ENCODE measurements at regions not wholly inside any gene's neighbourhood (a gene's known extent, or its start where the extent isn't known, plus 50 kb on each side); places are given as distances from the start of the nearest gene placed in this dataset.

DNA sequence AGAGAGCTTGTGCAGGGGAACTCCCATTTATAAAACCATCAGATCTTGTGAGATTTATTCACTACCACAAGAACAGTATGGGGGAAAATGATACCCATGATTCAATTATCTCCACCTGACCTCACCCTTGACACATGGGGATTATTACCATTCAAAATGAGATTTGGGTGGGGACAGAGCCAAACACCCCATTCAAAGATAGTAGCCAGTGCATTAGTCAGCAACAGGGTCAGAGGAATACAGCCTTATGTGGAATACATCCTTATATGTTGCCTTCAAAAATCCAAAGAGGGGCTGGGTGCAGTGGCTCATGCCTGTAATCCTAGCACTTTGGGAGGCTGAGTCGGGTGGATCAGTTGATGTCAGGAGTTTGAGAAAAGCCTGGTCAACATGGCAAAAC lies 563.2 kb downstream of the CCDC171 start:
- FAIRE-seq (no peak), DNase-seq (ENCODE audit: low read depth in 1 of 2, low spot score in 1 of 2) (no peak), ATAC-seq (no peak)
- ChIA-PET POLR2A (no interaction called here), CTCF (interaction anchor here (1.3 kb wide), 1 partner anchor 32 kb away, joined by 3 read pairs; no protein-coding TSS in a partner anchor)
- Histone ChIP-seq H3K4me2 (no peak overlapping the region), H3K9me3 (no peaks in the 10 kb centered on the region), H3K4me1 (peaks cover 8% of the 10 kb centered on the region), H3K27ac (no peak overlapping the region), H3K4me3 (no peak overlapping the region)
- WGBS (ENCODE audit: missing lambda C conversion rate), result 50% methylated on average over 1 of the region's 1 CpG
- TF ChIP-seq KDM1A (IDR thresholded peaks at IDR 0.05; ENCODE audit: low read depth) (no peak), CHD4 (IDR thresholded peaks at IDR 0.05; ENCODE audit: borderline replicate concordance) (no peak), E2F6 (IDR thresholded peaks at IDR 0.05; ENCODE audit: borderline replicate concordance, low read depth) (no peak), FOXS1 (CRISPR knock-in tag; IDR thresholded peaks at IDR 0.05) (no peak), PBX3 (IDR thresholded peaks at IDR 0.05) (no peak)

DNA sequence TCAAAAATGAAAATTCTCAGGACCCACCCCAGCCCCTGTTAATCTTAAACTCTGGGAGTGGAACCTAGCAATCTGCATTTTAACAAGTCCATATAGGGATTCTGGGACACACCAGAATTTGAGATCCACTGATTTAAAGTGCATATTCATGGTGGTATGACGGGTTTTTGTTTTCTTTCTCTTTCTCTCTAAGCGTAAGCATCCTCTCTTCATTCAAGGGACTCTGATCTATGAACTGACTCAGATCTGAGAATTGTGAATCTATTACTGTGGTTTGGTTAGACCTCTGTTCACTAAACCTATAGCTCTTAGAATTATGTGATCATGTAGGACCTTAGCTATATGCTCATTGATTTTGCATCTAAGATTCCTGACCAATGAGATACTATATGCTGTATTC lies 565.2 kb downstream of the CCDC171 start:
- ChIA-PET CTCF (interaction anchor here (0.7 kb wide), 1 partner anchor 409 kb away, joined by 3 read pairs; no protein-coding TSS in a partner anchor), POLR2A (no interaction called here)
- ATAC-seq, result no peak
- WGBS (ENCODE audit: missing lambda C conversion rate), result 65% methylated on average over 2 of the region's 2 CpGs
- FAIRE-seq, result no peak
- no peak overlapping the region for H3K4me3 ChIP-seq
- H3K4me2 ChIP-seq, result no peak overlapping the region
- H3K4me1 ChIP-seq, result peaks cover 8% of the 10 kb centered on the region
- DNase-seq (ENCODE audit: low read depth in 1 of 2, low spot score in 1 of 2), result no peak
- TF ChIP-seq ZNF302 (CRISPR knock-in tag; IDR thresholded peaks at IDR 0.05), result no peak
- no peak for TF ChIP-seq CHD2 (IDR thresholded peaks at IDR 0.05; ENCODE audit: low read length, partially characterized antibody)
- no peak for TF ChIP-seq RARB (CRISPR knock-in tag; IDR thresholded peaks at IDR 0.05)
- TF ChIP-seq JUN (IDR thresholded peaks at IDR 0.05), result no peak
- TF ChIP-seq, protein P1, sequence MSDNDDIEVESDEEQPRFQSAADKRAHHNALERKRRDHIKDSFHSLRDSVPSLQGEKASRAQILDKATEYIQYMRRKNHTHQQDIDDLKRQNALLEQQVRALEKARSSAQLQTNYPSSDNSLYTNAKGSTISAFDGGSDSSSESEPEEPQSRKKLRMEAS (IDR thresholded peaks at IDR 0.05), result no peak
- TF ChIP-seq FOSB (CRISPR knock-in tag; IDR thresholded peaks at IDR 0.05), result no peak
- no peak for TF ChIP-seq FOXS1 (CRISPR knock-in tag; IDR thresholded peaks at IDR 0.05)
- H3K27ac ChIP-seq, result no peak overlapping the region
- H3K9me3 ChIP-seq, result no peaks in the 10 kb centered on the region

- WGBS (ENCODE audit: missing lambda C conversion rate), result 49% methylated on average over 7 of the region's 7 CpGs
- no peak for DNase-seq (ENCODE audit: low read depth in 1 of 2, low spot score in 1 of 2)
- Histone ChIP-seq H3K4me1 (peaks cover 8% of the 10 kb centered on the region), H3K4me2 (0 out of 3 replicates have a peak overlapping the region, but pooled peaks have one; percentile 11), H3K9me3 (no peaks in the 10 kb centered on the region), H3K4me3 (no peak overlapping the region), H3K27ac (peak overlapping the region in 1 of 2 experiments; percentile 18; a peak in 1 of 6 replicates)
- no peak for TF ChIP-seq FOSL2 (IDR thresholded peaks at IDR 0.05)
- TF ChIP-seq FOSL2 (CRISPR knock-in tag; IDR thresholded peaks at IDR 0.05), result no peak
- no peak for TF ChIP-seq CHD4 (IDR thresholded peaks at IDR 0.05; ENCODE audit: borderline replicate concordance)
- TF ChIP-seq EHF (CRISPR knock-in tag; IDR thresholded peaks at IDR 0.05), result no peak
- TF ChIP-seq, protein P2, sequence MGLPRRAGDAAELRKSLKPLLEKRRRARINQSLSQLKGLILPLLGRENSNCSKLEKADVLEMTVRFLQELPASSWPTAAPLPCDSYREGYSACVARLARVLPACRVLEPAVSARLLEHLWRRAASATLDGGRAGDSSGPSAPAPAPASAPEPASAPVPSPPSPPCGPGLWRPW (IDR thresholded peaks at IDR 0.05), result no peak
- no peak for TF ChIP-seq NPAS2 (CRISPR knock-in tag; IDR thresholded peaks at IDR 0.05; ENCODE audit: borderline replicate concordance)
- TF ChIP-seq RFX5 (IDR thresholded peaks at IDR 0.05), result no peak
- TF ChIP-seq TP53 (CRISPR knock-in tag; IDR thresholded peaks at IDR 0.05), result no peak
- TF ChIP-seq EP300 (IDR thresholded peaks at IDR 0.05), result no peak
- TF ChIP-seq FOXS1 (CRISPR knock-in tag; IDR thresholded peaks at IDR 0.05), result no peak
- TF ChIP-seq GATA3 (IDR thresholded peaks at IDR 0.05; ENCODE audit: borderline replicate concordance), result no peak
- no peak for TF ChIP-seq MAFK (IDR thresholded peaks at IDR 0.05; ENCODE audit: partially characterized antibody)
- POLR2A ChIA-PET, result no interaction called here
- no peak for FAIRE-seq
- CTCF ChIA-PET, result no interaction called here
- no peak for ATAC-seq
Observed at GRCh38 chr9:16119261-16120230, 566.7 kb downstream of the CCDC171 start.
